Stimulated activated naive CD8-positive, alpha-beta T cell treated with anti-CD3 and anti-CD28 coated beads, Interleukin-15, amount 100 ng/mL, for 72 hours (primary cell): ENCODE measurements at regions not wholly inside any gene's neighbourhood (a gene's known extent, or its start where the extent isn't known, plus 50 kb on each side); places are given as distances from the start of the nearest gene placed in this dataset.

Source experiments
- ATAC-seq: fragments of 150-1000 bp; cut with Tn5 transposase; 2 replicates; pipeline ENCODE4 v1.10.0; 2021; ENCODE audit warnings: mild to moderate bottlenecking, moderate library complexity
- DNase-seq, 2 donors: peaks; one replicate each; pipeline ENCODE4 v3.0.0; 2021 to 2022
- H3K27ac Mint-ChIP-seq, 2 donors: one replicate each; pipeline ENCODE4 v1.8.0; 2022; ENCODE audit warnings: mild to moderate bottlenecking in 2 of 2, mixed read lengths in 2 of 2, moderate library complexity in 2 of 2
- H3K27me3 Mint-ChIP-seq: one replicate; pipeline ENCODE4 v1.8.0; 2022; ENCODE audit warnings: mixed read lengths
- H3K4me1 Mint-ChIP-seq: one replicate; pipeline ENCODE4 v1.8.0; 2022; ENCODE audit warnings: mild to moderate bottlenecking, mixed read lengths
- H3K4me3 Mint-ChIP-seq, 2 donors: one replicate each; pipeline ENCODE4 v1.8.0; 2022; ENCODE audit warnings: mild to moderate bottlenecking in 2 of 2, mixed read lengths in 2 of 2, moderate library complexity in 1 of 2
- H3K9me3 Mint-ChIP-seq, 2 donors: one replicate each; pipeline ENCODE4 v1.8.0; 2022; ENCODE audit warnings: mixed read lengths in 2 of 2

DNA sequence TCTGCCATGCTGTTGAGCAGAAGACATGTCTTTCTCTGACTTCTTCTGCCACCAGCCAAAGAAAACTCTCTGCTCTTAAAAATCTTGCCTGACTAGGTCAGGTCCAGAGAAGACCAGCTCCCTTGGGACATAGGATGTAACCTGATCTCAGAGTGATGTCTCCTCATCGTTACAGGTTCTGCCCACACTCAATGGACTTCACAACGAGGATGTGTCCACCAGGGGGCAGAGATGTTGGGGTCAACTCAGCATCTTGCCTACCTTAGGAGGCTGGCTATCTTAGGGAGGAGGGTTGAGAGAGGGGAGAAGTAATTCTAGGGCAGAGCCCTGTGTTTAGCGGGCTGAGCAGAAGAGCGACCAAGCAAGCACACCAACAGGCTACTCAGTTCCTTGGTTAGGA is 207.6 kb upstream of the CDH4 start:
- Mint-ChIP-seq H3K4me1 (no peaks in the 10 kb centered on the region), H3K27me3 (peaks cover 7% of the 10 kb centered on the region), H3K4me3 (no peak overlapping the region), H3K27ac (no peak overlapping the region), H3K9me3 (no peaks in the 10 kb centered on the region)
- DNase-seq = no peak
- ATAC-seq = no peak

- DNase-seq (no peak), ATAC-seq (no peak)
- Mint-ChIP-seq H3K9me3 (no peaks in the 10 kb centered on the region), H3K4me3 (no peak overlapping the region), H3K27ac (no peak overlapping the region), H3K27me3 (peaks cover 7% of the 10 kb centered on the region), H3K4me1 (no peaks in the 10 kb centered on the region)
Measured at GRCh38 chr20:61045091-61045490, 207.0 kb upstream of the CDH4 start.

DNA sequence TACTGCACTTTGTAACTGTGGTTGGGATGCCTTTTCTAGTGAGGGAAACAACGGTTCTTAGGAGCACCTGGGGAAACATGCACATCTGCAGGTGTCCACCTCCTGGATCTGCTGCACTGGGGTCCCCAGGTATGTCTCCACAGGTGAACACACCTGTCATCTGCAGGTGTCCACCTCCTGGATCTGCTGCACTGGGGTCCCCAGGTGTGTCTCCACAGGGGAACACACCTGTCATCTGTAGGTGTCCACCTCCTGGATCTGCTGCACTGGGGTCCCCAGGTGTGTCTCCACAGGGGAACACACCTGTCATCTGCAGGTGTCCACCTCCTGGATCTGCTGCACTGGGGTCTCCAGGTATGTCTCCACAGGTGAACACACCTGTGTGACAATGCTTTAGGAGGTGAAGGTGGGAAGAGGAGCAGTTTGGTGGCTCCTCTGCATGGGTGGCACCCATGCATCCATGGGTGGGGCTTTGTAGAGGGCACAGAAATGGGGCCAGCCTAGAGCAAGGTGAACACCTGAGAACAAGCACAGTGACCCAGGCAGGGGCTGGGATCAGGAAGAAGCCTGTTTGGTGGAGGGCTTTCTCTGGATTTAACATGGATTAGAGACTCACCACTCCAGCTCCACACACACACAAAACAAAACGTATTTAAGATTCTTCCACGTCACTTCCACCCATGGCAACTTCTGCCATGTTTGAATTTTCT is 206.0 kb upstream of the CDH4 start:
- H3K9me3 Mint-ChIP-seq = no peaks in the 10 kb centered on the region
- peaks cover 7% of the 10 kb centered on the region for H3K27me3 Mint-ChIP-seq
- no peak for ATAC-seq
- H3K4me3 Mint-ChIP-seq = no peak overlapping the region
- H3K4me1 Mint-ChIP-seq = no peaks in the 10 kb centered on the region
- H3K27ac Mint-ChIP-seq = no peak overlapping the region
- no peak for DNase-seq

- H3K27ac Mint-ChIP-seq = no peak overlapping the region
Measured at GRCh38 chr20:61046721-61047351, 205.2 kb upstream of the CDH4 start.

GRCh38 chr20:61047515-61047914 is 204.5 kb upstream of the CDH4 start:
- H3K27ac Mint-ChIP-seq = no peak overlapping the region
- no peaks in the 10 kb centered on the region for H3K9me3 Mint-ChIP-seq
- no peaks in the 10 kb centered on the region for H3K4me1 Mint-ChIP-seq
- H3K27me3 Mint-ChIP-seq = peaks cover 7% of the 10 kb centered on the region
- ATAC-seq = no peak
- no peak overlapping the region for H3K4me3 Mint-ChIP-seq
- DNase-seq = no peak

More at GRCh38 chr20:61046721-61047351, 205.2 kb upstream of the CDH4 start:
- Mint-ChIP-seq H3K4me1 (no peaks in the 10 kb centered on the region), H3K27me3 (peaks cover 7% of the 10 kb centered on the region), H3K9me3 (no peaks in the 10 kb centered on the region), H3K4me3 (no peak overlapping the region)
- no peak for ATAC-seq
- DNase-seq = no peak

- no peak for ATAC-seq
- H3K4me1 Mint-ChIP-seq = no peaks in the 10 kb centered on the region
- no peaks in the 10 kb centered on the region for H3K9me3 Mint-ChIP-seq
- H3K27me3 Mint-ChIP-seq = peaks cover 1% of the 10 kb centered on the region
- H3K4me3 Mint-ChIP-seq = no peak overlapping the region
- no peak for DNase-seq
- H3K27ac Mint-ChIP-seq = no peak overlapping the region
Measured at GRCh38 chr20:61048302-61048701, 203.8 kb upstream of the CDH4 start.

- no peak for ATAC-seq
- H3K27ac Mint-ChIP-seq = no peak overlapping the region
- no peak for DNase-seq
- H3K4me1 Mint-ChIP-seq = no peaks in the 10 kb centered on the region
- H3K27me3 Mint-ChIP-seq = no peaks in the 10 kb centered on the region
- H3K4me3 Mint-ChIP-seq = no peak overlapping the region
- no peaks in the 10 kb centered on the region for H3K9me3 Mint-ChIP-seq
Measured at GRCh38 chr20:61049684-61050083, 202.4 kb upstream of the CDH4 start.

GRCh38 chr20:61050336-61050890 is 201.6 kb upstream of the CDH4 start:
- Mint-ChIP-seq H3K4me1 (no peaks in the 10 kb centered on the region), H3K9me3 (no peaks in the 10 kb centered on the region), H3K27me3 (no peaks in the 10 kb centered on the region), H3K4me3 (no peak overlapping the region), H3K27ac (no peak overlapping the region)
- ATAC-seq (no peak), DNase-seq (no peak)

- Mint-ChIP-seq H3K9me3 (no peaks in the 10 kb centered on the region), H3K4me1 (no peaks in the 10 kb centered on the region), H3K27me3 (no peaks in the 10 kb centered on the region), H3K27ac (no peak overlapping the region), H3K4me3 (no peak overlapping the region)
- no peak for ATAC-seq
- no peak for DNase-seq
Measured at GRCh38 chr20:61052195-61052750, 199.8 kb upstream of the CDH4 start.

DNA sequence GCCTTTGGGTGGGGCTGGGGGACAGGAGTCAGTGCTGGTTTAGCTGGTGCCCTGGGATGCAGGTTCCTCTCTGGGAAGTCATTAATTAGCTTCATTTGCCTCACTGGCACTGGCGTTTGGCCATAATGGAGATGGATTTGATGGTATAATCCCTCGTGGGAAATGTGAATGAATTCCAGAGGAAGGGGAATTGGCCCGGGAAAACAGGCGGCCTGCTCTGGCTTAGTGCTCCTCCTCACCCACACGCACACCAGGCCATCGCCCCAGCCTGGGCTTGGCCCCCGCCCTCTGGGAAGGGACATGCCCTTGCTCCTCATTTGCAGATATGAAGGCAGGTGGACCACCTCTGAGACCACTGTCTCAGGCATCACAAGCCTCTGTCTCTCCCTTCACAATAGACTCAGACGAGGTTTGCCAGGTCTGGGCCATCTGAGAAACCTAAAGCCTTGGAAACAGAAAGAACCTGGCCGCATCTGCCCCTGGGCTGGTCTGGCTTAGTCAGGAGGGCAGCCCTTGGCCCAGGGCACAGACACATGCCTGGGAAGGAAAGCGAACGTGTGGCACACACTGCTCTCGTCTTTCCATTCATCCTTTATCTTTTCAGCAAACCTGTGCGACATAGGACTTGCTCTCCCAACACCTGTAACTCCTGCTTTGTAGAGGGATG is 199.2 kb upstream of the CDH4 start:
- no peaks in the 10 kb centered on the region for H3K9me3 Mint-ChIP-seq
- no peaks in the 10 kb centered on the region for H3K27me3 Mint-ChIP-seq
- ATAC-seq = no peak
- DNase-seq = no peak
- no peak overlapping the region for H3K4me3 Mint-ChIP-seq
- no peaks in the 10 kb centered on the region for H3K4me1 Mint-ChIP-seq
- no peak overlapping the region for H3K27ac Mint-ChIP-seq

- Mint-ChIP-seq H3K4me1 (no peaks in the 10 kb centered on the region), H3K27me3 (no peaks in the 10 kb centered on the region)
Measured at GRCh38 chr20:61053487-61053886, 198.6 kb upstream of the CDH4 start.

GRCh38 chr20:61053889-61054288 is 198.2 kb upstream of the CDH4 start:
- Mint-ChIP-seq H3K4me1 (no peaks in the 10 kb centered on the region), H3K27me3 (no peaks in the 10 kb centered on the region), H3K9me3 (no peaks in the 10 kb centered on the region), H3K27ac (no peak overlapping the region), H3K4me3 (no peak overlapping the region)
- no peak for DNase-seq
- no peak for ATAC-seq

More at GRCh38 chr20:61053487-61053886, 198.6 kb upstream of the CDH4 start:
- H3K9me3 Mint-ChIP-seq = no peaks in the 10 kb centered on the region
- no peak for DNase-seq
- H3K27ac Mint-ChIP-seq = no peak overlapping the region
- ATAC-seq = no peak
- H3K4me3 Mint-ChIP-seq = no peak overlapping the region

DNA sequence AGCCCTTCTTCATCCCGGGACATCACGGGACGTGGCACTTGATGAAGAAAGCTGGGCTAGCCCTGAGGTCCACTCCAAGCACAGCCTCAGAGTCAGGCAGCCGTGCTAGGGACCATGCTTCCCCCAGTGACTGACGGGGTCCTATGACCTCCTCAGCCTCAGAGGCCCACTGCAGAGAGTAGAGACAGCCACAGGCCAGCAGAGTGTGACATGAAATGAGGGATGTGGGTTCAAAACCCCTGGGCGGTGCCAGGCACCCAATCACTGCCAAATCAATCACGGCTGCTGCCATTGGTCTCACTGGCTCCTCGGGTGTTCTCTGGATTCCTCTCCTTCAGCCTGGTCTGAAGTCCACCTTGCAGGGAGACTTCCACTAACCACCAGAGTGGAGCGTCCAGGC is 197.7 kb upstream of the CDH4 start:
- ATAC-seq = no peak
- Mint-ChIP-seq H3K4me1 (no peaks in the 10 kb centered on the region), H3K27ac (no peak overlapping the region), H3K4me3 (no peak overlapping the region), H3K27me3 (no peaks in the 10 kb centered on the region), H3K9me3 (no peaks in the 10 kb centered on the region)
- DNase-seq = no peak

- Mint-ChIP-seq H3K9me3 (no peaks in the 10 kb centered on the region), H3K27me3 (no peaks in the 10 kb centered on the region), H3K4me3 (no peak overlapping the region), H3K4me1 (no peaks in the 10 kb centered on the region), H3K27ac (no peak overlapping the region)
- no peak for DNase-seq
- no peak for ATAC-seq
Measured at GRCh38 chr20:61055180-61056010, 196.7 kb upstream of the CDH4 start.

- Mint-ChIP-seq H3K4me3 (no peak overlapping the region), H3K9me3 (no peaks in the 10 kb centered on the region), H3K27me3 (no peaks in the 10 kb centered on the region), H3K27ac (no peak overlapping the region), H3K4me1 (no peaks in the 10 kb centered on the region)
- no peak for DNase-seq
- no peak for ATAC-seq
Measured at GRCh38 chr20:61056116-61056515, 195.9 kb upstream of the CDH4 start.
